ENCODE measurements at regions not wholly inside any gene's neighbourhood (a gene's known extent, or its start where the extent isn't known, plus 50 kb on each side); places are given as distances from the start of the nearest gene placed in this dataset.

GRCh38 chrX:69321789-69322188, 156.5 kb upstream of the PJA1 start:
- no peak for TF ChIP-seq CTCF (IDR thresholded peaks at IDR 0.05)
- no peak for TF ChIP-seq POLR2A (IDR thresholded peaks at IDR 0.05)

Measured in body of pancreas (tissue), 4 donors.